ENCODE measurements at regions not wholly inside any gene's neighbourhood (a gene's known extent, or its start where the extent isn't known, plus 50 kb on each side); places are given as distances from the start of the nearest gene placed in this dataset.

DNA sequence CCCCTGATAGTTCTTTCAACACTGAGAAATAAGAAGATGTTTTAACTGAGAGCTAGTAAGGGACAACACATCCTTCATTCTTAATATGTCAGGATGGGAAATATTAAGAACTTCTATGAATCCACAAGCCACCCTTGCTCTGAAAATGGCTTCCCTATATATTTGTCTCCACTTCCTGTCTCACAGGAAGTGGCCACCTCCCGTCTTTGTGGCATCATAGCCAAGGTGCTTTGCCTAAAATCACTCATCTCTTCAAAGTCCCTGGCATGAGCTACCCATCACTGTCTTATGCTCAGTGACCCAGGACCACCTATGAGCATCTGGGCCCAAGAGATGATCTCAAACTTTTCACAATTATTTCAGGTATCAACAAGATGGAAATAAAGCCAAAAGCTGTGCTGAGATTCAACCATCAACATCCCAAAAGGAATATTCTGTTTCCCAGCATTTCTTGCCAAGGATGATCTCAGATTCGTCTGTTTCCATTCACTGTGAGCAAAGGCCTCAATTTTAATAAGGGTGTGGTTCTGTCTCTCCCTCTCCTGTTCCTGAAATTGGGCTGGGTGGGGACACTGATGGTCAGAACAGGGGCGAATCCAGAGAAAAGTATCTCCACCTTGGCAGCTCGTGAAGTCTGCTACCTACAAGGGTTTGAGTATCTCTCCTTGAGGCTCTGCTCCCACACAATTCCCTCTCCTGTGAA lies 493.9 kb downstream of the MN1 start:
- Histone ChIP-seq H3K9ac (ENCODE audit: low read length) (no peak overlapping the region), H3K4me2 (ENCODE audit: low read depth, low read length) (no peak overlapping the region), H4K20me1 (ENCODE audit: insufficient read depth, low read length) (no peaks in the 10 kb centered on the region), H3K9me3 (replicated peaks; ENCODE audit: insufficient read depth, low read length) (no peaks in the 10 kb centered on the region), H2AFZ (ENCODE audit: low read length) (no peak overlapping the region), H3K4me3 (ENCODE audit: low read length) (no peak overlapping the region), H3K4me1 (ENCODE audit: low read length) (no peaks in the 10 kb centered on the region), H3K27me3 (replicated peaks; ENCODE audit: insufficient read depth, low read length) (peaks cover 48% of the 10 kb centered on the region), H3K79me2 (ENCODE audit: low read length) (no peaks in the 10 kb centered on the region), H3K9me2 (replicated peaks; ENCODE audit: insufficient read depth, low read length) (no peaks in the 10 kb centered on the region), H3K36me3 (replicated peaks; ENCODE audit: insufficient read depth, low read length) (no peaks in the 10 kb centered on the region), H3F3A (ENCODE audit: insufficient read depth, low read length) (no peaks in the 10 kb centered on the region), H3K27ac (ENCODE audit: low read length) (no peak overlapping the region)
- no peak for DNase-seq
- TF ChIP-seq, protein P1, sequence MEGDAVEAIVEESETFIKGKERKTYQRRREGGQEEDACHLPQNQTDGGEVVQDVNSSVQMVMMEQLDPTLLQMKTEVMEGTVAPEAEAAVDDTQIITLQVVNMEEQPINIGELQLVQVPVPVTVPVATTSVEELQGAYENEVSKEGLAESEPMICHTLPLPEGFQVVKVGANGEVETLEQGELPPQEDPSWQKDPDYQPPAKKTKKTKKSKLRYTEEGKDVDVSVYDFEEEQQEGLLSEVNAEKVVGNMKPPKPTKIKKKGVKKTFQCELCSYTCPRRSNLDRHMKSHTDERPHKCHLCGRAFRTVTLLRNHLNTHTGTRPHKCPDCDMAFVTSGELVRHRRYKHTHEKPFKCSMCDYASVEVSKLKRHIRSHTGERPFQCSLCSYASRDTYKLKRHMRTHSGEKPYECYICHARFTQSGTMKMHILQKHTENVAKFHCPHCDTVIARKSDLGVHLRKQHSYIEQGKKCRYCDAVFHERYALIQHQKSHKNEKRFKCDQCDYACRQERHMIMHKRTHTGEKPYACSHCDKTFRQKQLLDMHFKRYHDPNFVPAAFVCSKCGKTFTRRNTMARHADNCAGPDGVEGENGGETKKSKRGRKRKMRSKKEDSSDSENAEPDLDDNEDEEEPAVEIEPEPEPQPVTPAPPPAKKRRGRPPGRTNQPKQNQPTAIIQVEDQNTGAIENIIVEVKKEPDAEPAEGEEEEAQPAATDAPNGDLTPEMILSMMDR (IDR thresholded peaks at IDR 0.05; ENCODE audit: low read length), result no peak
- TF ChIP-seq EZH2 (optimal IDR thresholded peaks at IDR 0.05; ENCODE audit: low read depth, low read length), result no peak
- TF ChIP-seq EZH2phosphoT487 (IDR thresholded peaks at IDR 0.05; ENCODE audit: low read length), result no peak

DNA sequence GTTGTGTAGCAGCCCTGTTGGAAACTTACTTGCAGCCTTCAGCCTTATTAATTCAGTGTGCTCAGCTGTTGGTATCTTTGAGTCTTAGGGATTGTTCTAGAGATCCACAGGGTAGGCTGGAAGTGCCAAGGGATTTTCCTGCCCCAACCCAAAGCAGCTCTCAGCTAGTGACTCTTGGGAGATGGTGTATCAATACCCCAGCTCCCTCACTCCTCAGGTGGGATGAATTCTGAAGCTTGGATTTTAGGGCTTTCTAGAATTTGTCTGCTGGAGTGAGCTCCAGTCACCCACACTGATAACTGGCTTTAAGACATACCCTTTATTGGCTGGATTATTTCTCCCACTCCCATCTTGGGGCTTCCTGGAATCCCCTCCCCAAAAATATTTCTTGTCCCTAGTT lies 493.0 kb downstream of the MN1 start:
- Histone ChIP-seq H2AFZ (ENCODE audit: low read length) (no peak overlapping the region), H3K9me2 (replicated peaks; ENCODE audit: insufficient read depth, low read length) (no peaks in the 10 kb centered on the region), H3K36me3 (replicated peaks; ENCODE audit: insufficient read depth, low read length) (no peaks in the 10 kb centered on the region), H3K27me3 (replicated peaks; ENCODE audit: insufficient read depth, low read length) (peaks cover 46% of the 10 kb centered on the region), H3K4me1 (ENCODE audit: low read length) (no peaks in the 10 kb centered on the region), H4K20me1 (ENCODE audit: insufficient read depth, low read length) (no peaks in the 10 kb centered on the region), H3K4me2 (ENCODE audit: low read depth, low read length) (no peak overlapping the region), H3K27ac (ENCODE audit: low read length) (no peak overlapping the region), H3K9me3 (replicated peaks; ENCODE audit: insufficient read depth, low read length) (no peaks in the 10 kb centered on the region), H3F3A (ENCODE audit: insufficient read depth, low read length) (no peaks in the 10 kb centered on the region), H3K9ac (ENCODE audit: low read length) (no peak overlapping the region), H3K4me3 (ENCODE audit: low read length) (no peak overlapping the region), H3K79me2 (ENCODE audit: low read length) (no peaks in the 10 kb centered on the region)
- no peak for DNase-seq
- TF ChIP-seq EZH2phosphoT487 (IDR thresholded peaks at IDR 0.05; ENCODE audit: low read length) (no peak), EZH2 (optimal IDR thresholded peaks at IDR 0.05; ENCODE audit: low read depth, low read length) (no peak)
- TF ChIP-seq, protein P1 (IDR thresholded peaks at IDR 0.05; ENCODE audit: low read length), result no peak

DNA sequence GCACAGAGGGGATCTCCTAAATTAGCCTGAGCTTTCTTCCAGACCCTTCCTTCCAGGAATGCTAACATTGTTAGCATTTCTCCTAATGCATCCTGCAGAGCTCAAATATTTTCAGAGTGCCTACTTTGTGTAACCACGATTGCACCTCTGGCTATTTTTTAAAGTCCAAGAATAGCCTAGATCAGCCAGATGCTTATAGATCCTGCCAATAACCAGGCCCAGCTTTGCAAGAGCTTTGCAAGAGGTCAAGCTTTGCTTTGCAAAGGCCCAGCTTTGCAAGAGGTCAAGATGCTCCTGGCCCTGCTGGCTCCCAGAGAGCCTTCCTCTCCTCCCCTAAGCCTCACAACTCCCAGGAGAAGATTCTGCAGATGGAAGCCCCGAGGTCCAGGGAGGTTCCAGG lies 491.9 kb downstream of the MN1 start:
- Histone ChIP-seq H3K4me3 (ENCODE audit: low read length) (no peak overlapping the region), H3K36me3 (replicated peaks; ENCODE audit: insufficient read depth, low read length) (no peaks in the 10 kb centered on the region), H4K20me1 (ENCODE audit: insufficient read depth, low read length) (no peaks in the 10 kb centered on the region), H3K9me3 (replicated peaks; ENCODE audit: insufficient read depth, low read length) (no peaks in the 10 kb centered on the region), H3K79me2 (ENCODE audit: low read length) (no peaks in the 10 kb centered on the region), H3K27ac (ENCODE audit: low read length) (no peak overlapping the region), H3K9me2 (replicated peaks; ENCODE audit: insufficient read depth, low read length) (no peaks in the 10 kb centered on the region), H3K9ac (ENCODE audit: low read length) (no peak overlapping the region), H3K4me2 (ENCODE audit: low read depth, low read length) (no peak overlapping the region), H3K4me1 (ENCODE audit: low read length) (no peaks in the 10 kb centered on the region), H3F3A (ENCODE audit: insufficient read depth, low read length) (no peaks in the 10 kb centered on the region), H3K27me3 (replicated peaks; ENCODE audit: insufficient read depth, low read length) (peaks cover 43% of the 10 kb centered on the region), H2AFZ (ENCODE audit: low read length) (no peak overlapping the region)
- DNase-seq, result no peak
- TF ChIP-seq EZH2phosphoT487 (IDR thresholded peaks at IDR 0.05; ENCODE audit: low read length), result no peak
- TF ChIP-seq EZH2 (optimal IDR thresholded peaks at IDR 0.05; ENCODE audit: low read depth, low read length), result no peak
- TF ChIP-seq, protein P1 (IDR thresholded peaks at IDR 0.05; ENCODE audit: low read length), result no peak

Data from MM.1S (cell line).